HG02840 (cell line): ENCODE measurements at regions not wholly inside any gene's neighbourhood (a gene's known extent, or its start where the extent isn't known, plus 50 kb on each side); places are given as distances from the start of the nearest gene placed in this dataset.

Experiments used
- ATAC-seq: cut with Tn5 transposase; IDR thresholded peaks from one replicate; pipeline ENCODE4 v1.9.1; 2021; ENCODE audit warnings: mild to moderate bottlenecking, moderate library complexity, moderate number of reproducible peaks; ENCODE audit not compliant: unreplicated experiment, low FRiP score

DNA sequence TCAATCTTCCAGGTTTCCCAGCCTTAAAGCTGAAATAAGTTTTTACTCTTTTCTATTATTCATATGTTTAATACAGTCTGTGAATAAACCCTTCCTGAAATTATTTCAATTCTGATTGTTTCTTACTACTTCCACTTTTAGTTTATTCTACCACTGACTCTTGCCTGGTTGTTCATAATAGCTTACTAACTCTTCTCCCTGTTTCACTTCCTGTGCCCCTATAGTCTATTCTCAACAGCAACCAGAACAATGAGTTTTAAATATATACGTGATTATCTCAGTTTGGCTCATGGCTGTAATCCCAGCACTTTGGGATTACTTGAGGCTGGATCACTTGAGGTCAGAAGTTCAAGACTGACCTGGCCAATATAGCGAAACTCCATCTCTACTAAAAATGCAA is 408.0 kb upstream of the SPOCK3 start:
- ATAC-seq = no peak

GRCh38 chr4:167645358-167645757 is 411.1 kb upstream of the SPOCK3 start:
- ATAC-seq = no peak

DNA sequence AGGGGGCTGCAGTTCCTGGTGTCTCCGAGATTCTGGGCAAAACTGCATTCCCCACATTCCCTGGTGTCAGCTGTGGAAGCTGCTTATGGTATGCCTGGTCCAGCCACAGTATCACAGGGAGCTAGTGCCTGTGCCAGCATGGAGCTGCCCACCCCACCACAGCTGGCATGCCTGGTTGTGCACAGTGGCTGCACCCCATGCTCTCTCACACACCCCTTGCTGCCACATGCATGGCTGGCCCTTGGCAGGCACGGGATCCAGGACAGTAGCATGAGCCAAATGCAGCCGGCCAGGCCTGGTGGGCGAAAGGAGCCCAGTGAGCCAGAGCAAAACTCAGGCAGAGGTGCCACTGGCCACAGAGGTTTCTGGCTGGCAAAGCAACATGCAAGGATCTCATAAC is 418.0 kb upstream of the SPOCK3 start:
- ATAC-seq = no peak

DNA sequence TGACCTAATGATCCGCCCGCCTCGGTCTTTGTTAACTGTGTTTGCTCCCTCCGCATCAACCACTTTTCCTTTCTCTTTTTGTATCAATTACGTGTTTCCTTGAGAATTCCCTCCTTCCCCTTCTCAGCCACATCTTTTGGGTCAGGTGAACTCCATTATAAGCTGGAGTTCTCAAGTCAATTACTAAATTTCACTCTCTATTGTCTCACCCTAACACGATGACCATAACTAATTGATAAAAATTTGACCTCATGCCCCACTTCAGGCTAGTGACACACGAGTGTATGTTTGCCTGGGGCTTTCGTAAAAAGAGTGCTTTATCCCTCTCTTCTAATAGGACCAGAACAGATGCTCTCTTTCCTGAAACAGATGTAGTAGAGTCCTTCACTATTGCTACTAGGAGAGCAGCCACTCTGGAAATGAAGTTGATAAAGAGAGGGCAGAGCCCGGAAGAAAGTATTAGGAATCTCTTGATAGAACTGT is 403.6 kb upstream of the ANXA10 start:
- no peak for ATAC-seq

- ATAC-seq = no peak
These were observed 389.9 kb upstream of the ANXA10 start for GRCh38 chr4:167702391-167702790.

GRCh38 chr4:167711517-167711916 is 380.8 kb upstream of the ANXA10 start:
- no peak for ATAC-seq

GRCh38 chr4:167713756-167714155 is 378.6 kb upstream of the ANXA10 start:
- no peak for ATAC-seq

DNA sequence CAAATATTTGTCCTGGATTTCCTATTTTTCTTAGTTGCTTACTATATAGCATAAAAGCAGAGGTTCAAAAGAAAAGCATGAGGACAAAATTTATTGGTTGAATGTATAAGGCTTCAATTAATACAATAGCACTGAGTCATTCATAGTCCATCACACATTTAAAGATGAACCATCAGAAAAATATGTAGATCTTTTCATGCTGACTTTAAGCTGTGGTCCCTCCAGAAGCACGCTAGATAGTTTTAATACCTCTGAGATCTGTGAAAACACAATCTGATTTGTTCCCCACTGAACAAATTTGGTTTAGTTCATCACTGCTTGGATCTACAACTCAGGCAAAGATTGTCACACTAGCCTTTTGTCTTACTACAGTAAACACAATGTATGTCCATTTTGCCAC is 377.2 kb upstream of the ANXA10 start:
- ATAC-seq = no peak

- ATAC-seq = no peak
These were observed 374.8 kb upstream of the ANXA10 start for GRCh38 chr4:167717495-167717894.

- ATAC-seq = no peak
These were observed 370.5 kb upstream of the ANXA10 start for GRCh38 chr4:167721617-167722486.

DNA sequence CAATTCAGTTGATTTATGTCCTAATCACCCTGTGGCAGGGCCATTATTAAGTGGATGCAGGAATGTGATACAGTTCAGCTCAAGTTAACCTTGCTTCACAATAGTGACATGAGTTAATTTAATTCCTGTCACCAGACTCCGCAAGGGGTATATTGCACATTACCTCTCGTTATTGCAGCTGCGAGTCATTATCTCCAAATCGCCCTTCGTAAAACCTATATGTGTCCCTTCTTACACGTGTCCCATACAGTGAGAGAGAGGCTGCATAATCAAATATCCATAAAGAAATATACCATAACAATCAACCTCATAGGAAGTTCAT is 369.9 kb upstream of the ANXA10 start:
- no peak for ATAC-seq

GRCh38 chr4:167724941-167725340 is 367.4 kb upstream of the ANXA10 start:
- ATAC-seq = no peak

DNA sequence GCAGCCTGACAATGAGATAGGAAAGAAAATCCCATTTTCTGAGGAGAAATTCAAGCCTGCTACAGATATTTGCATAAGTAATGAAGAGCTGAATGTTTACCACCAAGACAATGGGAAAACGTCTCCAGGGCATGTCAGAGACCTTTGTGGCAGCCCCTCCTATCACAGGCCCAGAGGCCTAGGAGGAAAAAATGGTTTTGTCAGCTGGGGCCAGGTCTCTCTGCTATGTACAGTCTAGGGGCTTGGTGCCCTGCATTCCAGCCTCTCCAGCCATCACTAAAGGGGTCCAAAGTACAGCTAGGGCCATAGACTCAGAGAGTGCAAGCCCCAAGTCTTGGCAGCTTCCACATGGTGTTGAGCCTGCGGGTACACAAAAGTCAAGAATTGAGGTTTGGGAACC is 361.6 kb upstream of the ANXA10 start:
- ATAC-seq = no peak

- ATAC-seq = no peak
These were observed 347.2 kb upstream of the ANXA10 start for GRCh38 chr4:167745024-167745687.

DNA sequence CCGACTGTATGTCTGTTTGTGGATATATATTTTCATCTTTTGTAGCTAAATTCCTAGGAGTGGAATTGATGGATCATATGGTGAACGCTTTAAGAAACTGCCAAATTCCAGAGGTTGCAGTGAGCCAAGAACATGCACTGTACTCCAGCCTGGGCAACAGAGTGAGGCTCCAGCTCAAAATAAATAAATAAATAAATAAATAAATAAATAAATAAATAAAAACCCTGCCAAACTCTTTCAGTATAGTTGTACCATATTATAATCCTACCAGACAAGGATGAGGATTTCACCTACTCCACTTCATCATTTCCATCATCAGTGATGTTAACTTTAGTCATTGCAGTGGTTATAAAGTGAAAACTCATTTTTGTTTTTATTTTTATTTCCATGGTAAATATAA is 325.1 kb upstream of the ANXA10 start:
- ATAC-seq = no peak

GRCh38 chr4:167774646-167775045 is 317.7 kb upstream of the ANXA10 start:
- ATAC-seq = no peak

- no peak for ATAC-seq
These were observed 317.0 kb upstream of the ANXA10 start for GRCh38 chr4:167775375-167775774.

- ATAC-seq = no peak
These were observed 313.1 kb upstream of the ANXA10 start for GRCh38 chr4:167779280-167779679.

DNA sequence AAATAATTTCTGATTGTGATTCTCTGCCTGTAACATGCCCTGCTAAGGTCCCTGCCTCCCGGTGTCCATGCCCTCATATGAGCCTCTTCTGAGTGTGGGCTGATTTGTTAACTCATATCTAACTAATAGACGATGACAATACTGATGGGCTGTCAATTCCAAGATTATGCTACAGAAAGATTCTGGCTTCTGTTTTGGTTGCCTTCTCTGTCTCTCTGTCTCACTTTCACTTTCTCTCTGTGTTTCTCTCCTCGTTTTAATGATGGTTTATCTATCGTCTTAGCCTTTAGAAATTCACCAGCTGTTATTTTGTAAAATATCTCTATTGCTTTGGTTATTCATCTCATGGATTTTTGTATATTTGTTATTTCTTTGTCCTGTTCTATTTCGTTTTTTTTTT is 312.5 kb upstream of the ANXA10 start:
- no peak for ATAC-seq

GRCh38 chr4:167784826-167785225 is 307.5 kb upstream of the ANXA10 start:
- ATAC-seq = no peak

- no peak for ATAC-seq
These were observed 306.8 kb upstream of the ANXA10 start for GRCh38 chr4:167785523-167785922.

DNA sequence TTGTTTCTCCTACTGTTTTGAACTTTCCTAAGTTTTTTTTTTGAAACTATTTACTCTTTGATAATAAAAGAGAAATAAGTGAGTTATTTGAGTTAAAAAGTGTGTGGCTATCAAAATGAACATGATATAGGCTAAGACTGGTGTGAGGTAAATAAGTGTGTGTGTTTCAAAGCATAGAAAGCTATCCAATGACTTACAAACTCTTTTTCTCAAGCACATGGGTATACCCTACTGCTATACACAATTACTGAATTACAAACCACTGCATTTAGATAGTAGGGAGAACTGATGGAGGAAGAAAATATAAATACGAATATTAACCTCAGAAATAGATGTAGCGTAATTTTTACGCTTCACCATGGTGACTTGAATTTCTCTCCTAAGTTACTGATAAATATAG is 305.8 kb upstream of the ANXA10 start:
- ATAC-seq = no peak
